Esophagus muscularis mucosa (tissue), 4 donors: ENCODE measurements at regions not wholly inside any gene's neighbourhood (a gene's known extent, or its start where the extent isn't known, plus 50 kb on each side); places are given as distances from the start of the nearest gene placed in this dataset.

Experiments used
- DNase-seq: peaks from one replicate; pipeline ENCODE4 v3.0.0-alpha.2; 2017; ENCODE audit errors: extremely low spot score
- H3K27ac ChIP-seq, 4 donors: fragments of 200-600 bp; sonication (generic); replicated peaks in 1 of 4; 1 replicate in 3 of 4; 2 replicates in 1 of 4; pipeline ENCODE4 v1.5.1; 2016 to 2019; ENCODE audit warnings: mild to moderate bottlenecking in 1 of 4
- H3K27me3 ChIP-seq, 4 donors: fragments of 200-600 bp; sonication (generic); one replicate each; pipeline versions ENCODE4 v1.5.1 to v1.6.0; 2016 to 2019
- H3K36me3 ChIP-seq, 4 donors: fragments of 200-600 bp; sonication (generic); one replicate each; pipeline ENCODE4 v1.5.1; 2016 to 2019
- H3K4me1 ChIP-seq, 4 donors: fragments of 200-600 bp; sonication (generic); one replicate each; pipeline ENCODE4 v1.5.1; 2016 to 2019
- H3K4me3 ChIP-seq, 4 donors: fragments of 200-600 bp; sonication (generic); 1 replicate in 2 of 4; 2 replicates in 2 of 4; pipeline ENCODE4 v1.5.1; 2016 to 2019; ENCODE audit warnings: mild to moderate bottlenecking in 4 of 4, moderate library complexity in 1 of 4
- H3K9me3 ChIP-seq, 4 donors: fragments of 200-600 bp; sonication (generic); 1 replicate in 3 of 4; 2 replicates in 1 of 4; pipeline ENCODE4 v1.5.1; 2016 to 2019
- CTCF ChIP-seq, 3 experiments: fragments of 200-600 bp in 2 of 3; fragments of 450-650 bp in 1 of 3; sonication (generic) in 2 of 3; IDR thresholded peaks; one replicate each; pipeline ENCODE4 v1.5.1; 2017 to 2019; ENCODE audit warnings: antibody characterized with exemption in 3 of 3, mild to moderate bottlenecking in 2 of 3, moderate library complexity in 1 of 3
- EP300 ChIP-seq: sonication (generic); formaldehyde crosslinking; IDR thresholded peaks from one replicate; pipeline ENCODE4 v1.6.1; 2017; ENCODE audit warnings: antibody characterized with exemption
- POLR2A ChIP-seq: fragments of 450-650 bp; IDR thresholded peaks from one replicate; pipeline ENCODE4 v1.6.1; 2017; ENCODE audit warnings: antibody characterized with exemption, moderate library complexity, mild to moderate bottlenecking, low read depth
- POLR2AphosphoS5 ChIP-seq, 2 donors: sonication (generic); formaldehyde crosslinking; IDR thresholded peaks; one replicate each; pipeline ENCODE4 v1.6.1; 2017; ENCODE audit warnings: antibody characterized with exemption in 2 of 2
- WGBS: methylation state at CpG from one replicate; pipeline ENCODE4 v1.1.5; 2018; 5-methylcytosine and 5-hydroxymethylcytosine counted together
- intact Hi-C: fragments of 100-400 bp; cut with DNase I; formaldehyde crosslinking; loops from one replicate; pipeline ENCODE4 v1.15.1; 2023

GRCh38 chr1:188386666-188387065 is 1557.9 kb downstream of the PLA2G4A start:
- Histone ChIP-seq H3K4me3 (no peak overlapping the region), H3K36me3 (no peaks in the 10 kb centered on the region), H3K9me3 (no peaks in the 10 kb centered on the region), H3K4me1 (no peaks in the 10 kb centered on the region), H3K27me3 (no peaks in the 10 kb centered on the region), H3K27ac (no peak overlapping the region)
- 65% methylated on average over 3 of the region's 3 CpGs for WGBS
- intact Hi-C loops = no loop called here
- no peak for TF ChIP-seq CTCF (IDR thresholded peaks at IDR 0.05)
- no peak for TF ChIP-seq EP300
- DNase-seq = no peak

GRCh38 chr1:188394677-188395076 is 1565.9 kb downstream of the PLA2G4A start:
- Histone ChIP-seq H3K9me3 (no peaks in the 10 kb centered on the region), H3K27ac (no peak overlapping the region), H3K36me3 (no peaks in the 10 kb centered on the region), H3K4me3 (no peak overlapping the region), H3K27me3 (no peaks in the 10 kb centered on the region), H3K4me1 (no peaks in the 10 kb centered on the region)
- no peak for TF ChIP-seq CTCF (IDR thresholded peaks at IDR 0.05)
- TF ChIP-seq EP300 = no peak
- TF ChIP-seq POLR2AphosphoS5 (IDR thresholded peaks at IDR 0.05) = no peak
- no peak for TF ChIP-seq POLR2A
- no peak for DNase-seq
- intact Hi-C loops = no loop called here
- 92% methylated on average over 1 of the region's 1 CpG for WGBS

- no peaks in the 10 kb centered on the region for H3K9me3 ChIP-seq
- no peak for DNase-seq
- H3K27me3 ChIP-seq = no peaks in the 10 kb centered on the region
- H3K27ac ChIP-seq = no peak overlapping the region
- no peak for TF ChIP-seq POLR2A
- no peak for TF ChIP-seq CTCF (IDR thresholded peaks at IDR 0.05)
- TF ChIP-seq POLR2AphosphoS5 (IDR thresholded peaks at IDR 0.05) = no peak
- TF ChIP-seq EP300 = no peak
- no peaks in the 10 kb centered on the region for H3K36me3 ChIP-seq
- 99% methylated on average over 2 of the region's 2 CpGs for WGBS
- no peak overlapping the region for H3K4me3 ChIP-seq
- no peaks in the 10 kb centered on the region for H3K4me1 ChIP-seq
- intact Hi-C loops = no loop called here
Observed at GRCh38 chr1:188397521-188397920, 1568.8 kb downstream of the PLA2G4A start.

GRCh38 chr1:188402986-188403385 is 1574.2 kb downstream of the PLA2G4A start:
- Histone ChIP-seq H3K4me3 (no peak overlapping the region), H3K4me1 (no peaks in the 10 kb centered on the region), H3K27ac (no peak overlapping the region), H3K27me3 (no peaks in the 10 kb centered on the region), H3K9me3 (no peaks in the 10 kb centered on the region), H3K36me3 (no peaks in the 10 kb centered on the region)
- intact Hi-C loops = no loop called here
- 76% methylated on average over 3 of the region's 3 CpGs for WGBS
- no peak for TF ChIP-seq POLR2A
- TF ChIP-seq CTCF (IDR thresholded peaks at IDR 0.05) = no peak
- no peak for TF ChIP-seq POLR2AphosphoS5 (IDR thresholded peaks at IDR 0.05)
- no peak for TF ChIP-seq EP300
- no peak for DNase-seq

GRCh38 chr1:188406636-188407035 is 1577.9 kb downstream of the PLA2G4A start:
- intact Hi-C loops = no loop called here
- Histone ChIP-seq H3K36me3 (no peaks in the 10 kb centered on the region), H3K4me1 (no peaks in the 10 kb centered on the region), H3K27me3 (no peaks in the 10 kb centered on the region), H3K27ac (no peak overlapping the region), H3K4me3 (no peak overlapping the region), H3K9me3 (no peaks in the 10 kb centered on the region)
- no peak for TF ChIP-seq EP300
- DNase-seq = no peak
- WGBS = 84% methylated on average over 2 of the region's 2 CpGs
